ENCODE measurements at regions not wholly inside any gene's neighbourhood (a gene's known extent, or its start where the extent isn't known, plus 50 kb on each side); places are given as distances from the start of the nearest gene placed in this dataset.

- no peak for DNase-seq
- intact Hi-C loops (cut with DNase I) = no loop called here
Observed at GRCh38 chr16:79500866-79501265, 99.7 kb downstream of the MAF start.

GRCh38 chr16:79500286-79500685, 100.3 kb downstream of the MAF start:
- no peak for DNase-seq
- intact Hi-C loops (cut with DNase I) = no loop called here

GRCh38 chr16:79498928-79499327, 101.6 kb downstream of the MAF start:
- no peak for DNase-seq
- intact Hi-C loops (cut with DNase I) = no loop called here

GRCh38 chr16:79497606-79498350, 102.8 kb downstream of the MAF start:
- DNase-seq = no peak
- intact Hi-C loops (cut with DNase I) = no loop called here

GRCh38 chr16:79493911-79494310, 106.6 kb downstream of the MAF start:
- intact Hi-C loops (cut with DNase I) = no loop called here
- no peak for DNase-seq

GRCh38 chr16:79492036-79492435, 108.5 kb downstream of the MAF start:
- intact Hi-C loops (cut with DNase I) = no loop called here
- no peak for DNase-seq

GRCh38 chr16:79485020-79485419, 115.5 kb downstream of the MAF start:
- DNase-seq = no peak
- intact Hi-C loops (cut with DNase I) = no loop called here

GRCh38 chr16:79484237-79484636, 116.3 kb downstream of the MAF start:
- intact Hi-C loops (cut with DNase I) = no loop called here
- no peak for DNase-seq

- intact Hi-C loops (cut with DNase I) = no loop called here
- DNase-seq = no peak
Observed at GRCh38 chr16:79483336-79483735, 117.2 kb downstream of the MAF start.

GRCh38 chr16:79482011-79482410, 118.5 kb downstream of the MAF start:
- DNase-seq = peak in 3 of 42 donors; percentile 12 to 18 (median 16)
- intact Hi-C loops (cut with DNase I) = no loop called here

- intact Hi-C loops (cut with DNase I) = no loop called here
- DNase-seq = no peak
Observed at GRCh38 chr16:79480929-79481328, 119.6 kb downstream of the MAF start.

- intact Hi-C loops (cut with DNase I) = no loop called here
- no peak for DNase-seq
Observed at GRCh38 chr16:79480056-79480455, 120.5 kb downstream of the MAF start.

- intact Hi-C loops (cut with DNase I) = no loop called here
- no peak for DNase-seq
Observed at GRCh38 chr16:79476580-79476979, 124.0 kb downstream of the MAF start.

- no peak for DNase-seq
- intact Hi-C loops (cut with DNase I) = no loop called here
Observed at GRCh38 chr16:79475841-79476240, 124.7 kb downstream of the MAF start.

- intact Hi-C loops (cut with DNase I) = no loop called here
- DNase-seq = no peak
Observed at GRCh38 chr16:79473456-79473855, 127.1 kb downstream of the MAF start.

GRCh38 chr16:79472426-79472825, 128.1 kb downstream of the MAF start:
- intact Hi-C loops (cut with DNase I) = no loop called here

GRCh38 chr16:79469999-79470398, 130.5 kb downstream of the MAF start:
- intact Hi-C loops (cut with DNase I) = no loop called here
- DNase-seq = peak in 2 of 42 donors; percentile 12 to 22

More at GRCh38 chr16:79472426-79472825, 128.1 kb downstream of the MAF start:
- no peak for DNase-seq

- DNase-seq = no peak
- intact Hi-C loops (cut with DNase I) = no loop called here
Observed at GRCh38 chr16:79468631-79469030, 131.9 kb downstream of the MAF start.

GRCh38 chr16:79468121-79468552, 132.4 kb downstream of the MAF start:
- no peak for DNase-seq
- intact Hi-C loops (cut with DNase I) = no loop called here

- DNase-seq = no peak
- intact Hi-C loops (cut with DNase I) = no loop called here
Observed at GRCh38 chr16:79466111-79466510, 134.4 kb downstream of the MAF start.

- intact Hi-C loops (cut with DNase I) = no loop called here
- no peak for DNase-seq
Observed at GRCh38 chr16:79463841-79464240, 136.7 kb downstream of the MAF start.

Data from head of caudate nucleus (tissue), 42 donors.